ENCODE measurements at regions not wholly inside any gene's neighbourhood (a gene's known extent, or its start where the extent isn't known, plus 50 kb on each side); places are given as distances from the start of the nearest gene placed in this dataset.

- POLR2A ChIA-PET: no interaction called here
- CTCF ChIA-PET: no interaction called here
- TF ChIP-seq CTCF (IDR thresholded peaks at IDR 0.05; ENCODE audit: control extremely low read depth, extremely low read depth, low read depth, missing control alignments): no peak
- no peak for DNase-seq (ENCODE audit: extremely low spot score)
Measured at GRCh38 chr4:136725286-136726081, 806.8 kb downstream of the PCDH18 start.

- no peak for DNase-seq (ENCODE audit: extremely low spot score)
- no peak for TF ChIP-seq CTCF (IDR thresholded peaks at IDR 0.05; ENCODE audit: control extremely low read depth, extremely low read depth, low read depth, missing control alignments)
- ChIA-PET CTCF (interaction anchor here (1.0 to 1.4 kb wide), 4 partner anchors 9 to 152 kb away, joined by 3 read pairs; no protein-coding TSS in a partner anchor), POLR2A (no interaction called here)
Measured at GRCh38 chr4:136713140-136713539, 819.2 kb downstream of the PCDH18 start.

- ChIA-PET CTCF (interaction anchor here (1.0 kb wide), 1 partner anchor 11 kb away, joined by 3 read pairs; no protein-coding TSS in a partner anchor), POLR2A (no interaction called here)
- no peak for TF ChIP-seq CTCF (IDR thresholded peaks at IDR 0.05; ENCODE audit: control extremely low read depth, extremely low read depth, low read depth, missing control alignments)
- no peak for DNase-seq (ENCODE audit: extremely low spot score)
Measured at GRCh38 chr4:136709897-136710296, 822.4 kb downstream of the PCDH18 start.

GRCh38 chr4:136706942-136707341 is 825.4 kb downstream of the PCDH18 start:
- ChIA-PET CTCF (no interaction called here), POLR2A (no interaction called here)
- DNase-seq (ENCODE audit: extremely low spot score): no peak
- TF ChIP-seq CTCF (IDR thresholded peaks at IDR 0.05; ENCODE audit: control extremely low read depth, extremely low read depth, low read depth, missing control alignments): no peak

GRCh38 chr4:136699905-136700304 is 832.4 kb downstream of the PCDH18 start:
- ChIA-PET CTCF (no interaction called here), POLR2A (no interaction called here)
- DNase-seq (ENCODE audit: extremely low spot score): no peak
- TF ChIP-seq CTCF (IDR thresholded peaks at IDR 0.05; ENCODE audit: control extremely low read depth, extremely low read depth, low read depth, missing control alignments): no peak

GRCh38 chr4:136691607-136692006 is 840.7 kb downstream of the PCDH18 start:
- TF ChIP-seq CTCF (IDR thresholded peaks at IDR 0.05; ENCODE audit: control extremely low read depth, extremely low read depth, low read depth, missing control alignments): no peak
- ChIA-PET POLR2A (no interaction called here), CTCF (interaction anchor here (1.9 kb wide), 1 partner anchor 13 kb away, joined by 6 read pairs; no protein-coding TSS in a partner anchor)
- no peak for DNase-seq (ENCODE audit: extremely low spot score)

Measured in GM10248 (cell line).